Left ventricle myocardium inferior (tissue), 1 donor: ENCODE measurements at regions not wholly inside any gene's neighbourhood (a gene's known extent, or its start where the extent isn't known, plus 50 kb on each side); places are given as distances from the start of the nearest gene placed in this dataset.

Experiments used
- DNase-seq: peaks from one replicate; pipeline ENCODE4 v3.0.0-alpha.2; 2020
- H3K27ac ChIP-seq: fragments of 200-600 bp; replicated peaks from 2 replicates; pipeline ENCODE4 v1.8.0; 2021
- H3K27me3 ChIP-seq: fragments of 200-600 bp; 2 replicates; pipeline ENCODE4 v1.8.0; 2021; ENCODE audit warnings: low read depth
- H3K36me3 ChIP-seq: fragments of 200-600 bp; 2 replicates; pipeline ENCODE4 v1.8.0; 2021
- H3K4me1 ChIP-seq: fragments of 200-600 bp; 2 replicates; pipeline ENCODE4 v1.8.0; 2021
- H3K4me3 ChIP-seq: fragments of 200-600 bp; 2 replicates; pipeline ENCODE4 v1.8.0; 2021; ENCODE audit warnings: mild to moderate bottlenecking, moderate library complexity
- H3K9me3 ChIP-seq: fragments of 200-600 bp; replicated peaks from 2 replicates; pipeline ENCODE4 v1.8.0; 2021
- CTCF ChIP-seq: fragments of 200-600 bp; IDR thresholded peaks from 2 replicates; pipeline ENCODE4 v1.8.0; 2021; ENCODE audit warnings: antibody characterized with exemption, mild to moderate bottlenecking, borderline replicate concordance
- intact Hi-C: fragments of 100-400 bp; cut with micrococcal nuclease; formaldehyde crosslinking; loops from one replicate; pipeline ENCODE4 v1.11.0; 2022
- donor health status: DM: no; HTN: yes; CAD: no; lungs with severe emphysema.

DNA sequence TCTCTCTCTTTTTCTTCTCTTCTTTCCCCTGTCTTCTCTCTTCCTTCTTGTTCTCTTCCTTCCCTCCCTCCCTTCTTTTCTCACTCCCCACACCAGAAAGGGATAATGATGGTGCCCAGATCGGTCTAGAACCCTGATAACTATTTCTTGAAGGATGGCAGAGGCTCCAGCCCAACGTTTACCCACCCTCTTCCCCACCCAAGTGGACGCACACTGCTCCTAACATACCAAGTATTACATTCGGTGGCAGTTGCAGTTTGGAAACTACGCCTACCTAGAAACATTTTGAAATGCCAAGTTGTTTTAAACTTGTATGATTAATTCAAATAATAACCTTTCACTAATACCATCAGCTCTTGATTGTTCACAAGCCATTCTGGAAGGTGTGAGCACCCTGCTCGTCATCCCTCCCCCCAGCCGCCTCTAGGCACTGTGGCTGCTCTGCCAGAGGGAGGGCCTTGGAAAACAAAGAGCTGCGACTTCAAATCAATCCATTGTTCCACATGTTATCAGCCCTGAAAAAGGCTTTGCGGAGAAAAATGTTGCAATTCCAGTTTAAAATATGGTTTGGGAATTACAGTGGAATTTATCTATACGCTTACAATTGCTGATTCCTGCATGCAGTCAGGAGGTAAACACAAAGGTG, 1017.5 kb upstream of the TENM3 start:
- Histone ChIP-seq H3K4me1 (no peaks in the 10 kb centered on the region), H3K27me3 (no peaks in the 10 kb centered on the region), H3K4me3 (no peak overlapping the region), H3K9me3 (no peaks in the 10 kb centered on the region), H3K36me3 (no peaks in the 10 kb centered on the region), H3K27ac (no peak overlapping the region)
- intact Hi-C loops, result no loop called here
- DNase-seq, result no peak
- TF ChIP-seq CTCF, result no peak

DNA sequence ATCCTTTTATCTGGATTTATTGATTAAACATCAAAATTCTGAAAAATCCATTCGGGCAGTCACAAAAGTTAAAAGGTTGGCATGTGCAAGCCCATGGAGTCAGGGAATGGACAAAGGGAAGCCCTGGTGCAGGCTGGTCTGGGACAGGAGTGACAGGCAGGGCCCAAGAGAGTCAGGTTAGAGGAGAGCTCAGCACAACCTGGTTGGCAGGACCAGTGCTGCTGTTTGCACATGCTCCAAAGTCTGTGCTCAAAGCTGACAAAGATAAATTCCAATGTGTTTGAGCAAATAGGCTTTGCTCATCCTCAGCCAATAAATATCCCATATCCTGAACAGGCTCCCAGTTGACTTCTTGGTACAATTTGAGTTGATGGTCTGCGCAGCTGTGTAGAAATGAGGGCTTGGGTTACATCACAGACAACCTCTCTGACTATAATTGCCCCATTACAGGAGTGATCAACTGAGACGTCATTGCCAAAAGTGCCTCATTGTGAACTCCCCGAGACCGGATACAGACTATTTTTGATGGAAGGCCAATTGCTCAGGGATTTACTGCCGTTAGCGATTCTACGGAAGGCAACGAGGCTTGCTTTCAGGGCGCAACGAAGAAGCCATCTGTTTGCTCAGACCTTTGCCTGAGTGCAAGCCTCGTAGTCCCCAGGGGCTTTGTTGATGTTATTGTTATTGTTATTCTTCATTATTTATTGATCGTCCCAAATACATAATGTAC, 1008.1 kb upstream of the TENM3 start:
- H3K4me1 ChIP-seq, result no peaks in the 10 kb centered on the region
- H3K27ac ChIP-seq, result no peak overlapping the region
- TF ChIP-seq CTCF, result no peak
- no peak overlapping the region for H3K4me3 ChIP-seq
- intact Hi-C loops, result no loop called here
- no peaks in the 10 kb centered on the region for H3K9me3 ChIP-seq
- H3K36me3 ChIP-seq, result no peaks in the 10 kb centered on the region
- DNase-seq, result no peak
- H3K27me3 ChIP-seq, result no peaks in the 10 kb centered on the region

DNA sequence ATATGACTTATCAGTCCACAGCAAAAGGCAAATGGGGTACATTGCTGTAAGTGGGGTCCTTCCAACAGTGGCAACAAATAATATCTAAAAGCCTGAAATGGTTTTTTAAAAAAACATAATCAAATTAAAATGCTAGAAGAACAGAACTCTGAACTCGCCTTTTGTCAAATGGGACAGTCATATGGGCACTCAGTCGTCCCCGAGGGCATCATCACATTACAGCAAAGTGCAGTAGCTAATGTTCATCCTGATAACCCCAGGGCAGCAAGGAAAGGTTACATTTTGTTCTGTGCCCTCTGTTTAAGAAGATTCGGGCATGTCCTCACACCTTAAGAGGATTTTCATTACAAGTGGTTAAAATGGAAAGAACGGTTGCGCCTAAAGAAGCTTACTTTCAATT, 997.9 kb upstream of the TENM3 start:
- no peak for TF ChIP-seq CTCF

DNA sequence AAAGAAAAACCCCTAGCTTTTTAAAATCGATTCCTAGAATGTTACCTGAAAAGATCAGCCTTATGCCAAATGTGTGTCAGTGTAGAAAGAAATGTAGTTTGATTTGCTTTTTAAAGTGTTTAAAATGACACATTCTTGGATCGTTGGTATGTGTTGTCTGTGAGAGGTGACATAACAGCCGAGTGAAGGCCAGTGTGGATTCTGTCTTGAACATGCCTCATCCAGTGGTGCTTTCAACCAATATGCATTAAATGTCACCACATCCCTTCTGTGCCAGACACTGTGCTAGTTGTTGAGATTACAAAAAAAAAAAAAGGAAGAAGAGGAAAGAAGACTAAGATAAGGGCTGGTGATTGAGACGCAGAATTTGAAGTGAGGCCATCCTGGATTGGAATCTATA, 994.2 kb upstream of the TENM3 start:
- Histone ChIP-seq H3K36me3 (no peaks in the 10 kb centered on the region), H3K4me3 (no peak overlapping the region)
- intact Hi-C loops, result no loop called here

More for the DNA sequence above, 997.9 kb upstream of the TENM3 start:
- no peak overlapping the region for H3K27ac ChIP-seq
- no peaks in the 10 kb centered on the region for H3K36me3 ChIP-seq
- intact Hi-C loops, result no loop called here
- H3K9me3 ChIP-seq, result no peaks in the 10 kb centered on the region
- H3K4me3 ChIP-seq, result no peak overlapping the region
- DNase-seq, result no peak
- no peaks in the 10 kb centered on the region for H3K4me1 ChIP-seq
- no peaks in the 10 kb centered on the region for H3K27me3 ChIP-seq

DNA sequence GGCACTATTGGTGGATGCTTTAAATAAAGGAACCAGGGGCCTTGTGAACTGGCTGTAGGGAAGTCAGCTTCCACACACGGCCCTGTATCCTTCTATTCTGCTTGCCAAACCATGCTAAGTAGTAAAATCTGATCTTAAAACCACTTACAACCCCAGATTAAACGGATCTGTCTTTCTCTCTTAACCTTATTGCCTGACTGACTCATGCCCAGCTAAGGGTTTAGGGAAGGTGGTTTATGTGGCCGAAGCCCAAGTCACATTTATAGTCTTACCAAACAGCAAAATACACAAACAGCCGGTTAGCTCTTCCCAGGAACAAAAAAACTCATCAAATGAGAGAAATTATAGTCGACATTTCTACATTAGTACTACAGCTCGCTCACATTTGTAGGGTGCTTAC, 988.4 kb upstream of the TENM3 start:
- Histone ChIP-seq H3K27ac (no peak overlapping the region), H3K36me3 (no peaks in the 10 kb centered on the region), H3K4me1 (no peaks in the 10 kb centered on the region), H3K27me3 (no peaks in the 10 kb centered on the region), H3K4me3 (no peak overlapping the region), H3K9me3 (peaks cover 8% of the 10 kb centered on the region)
- TF ChIP-seq CTCF, result no peak
- intact Hi-C loops, result no loop called here
- no peak for DNase-seq

More for the DNA sequence above, 994.2 kb upstream of the TENM3 start:
- Histone ChIP-seq H3K27ac (no peak overlapping the region), H3K4me1 (no peaks in the 10 kb centered on the region), H3K9me3 (no peaks in the 10 kb centered on the region), H3K27me3 (no peaks in the 10 kb centered on the region)
- no peak for TF ChIP-seq CTCF
- no peak for DNase-seq
